K562 (cell line): ENCODE measurements at regions not wholly inside any gene's neighbourhood (a gene's known extent, or its start where the extent isn't known, plus 50 kb on each side); places are given as distances from the start of the nearest gene placed in this dataset.

Experiments
- ATAC-seq: fragments of 200-7000 bp; cut with Tn5 transposase; 3 replicates; pipeline ENCODE4 v1.9.1; 2020; ENCODE audit warnings: moderate library complexity
- BruUV-seq: library from RNA; stranded (reverse); fragments of 400-500 nt; replicated peaks from 2 replicates; lab custom pipeline; 2021; lab: Mats Ljungman, UMichigan
- CTCF ChIA-PET: fragments of 300-600 bp; formaldehyde crosslinking; extraction: SDS; loops from one replicate; lab custom pipeline; 2021; ENCODE audit warnings: low intra/inter-chr PET ratio; lab: Yijun Ruan, JAX
- POLR2A ChIA-PET: fragments of 300-600, 350-650 bp; sonication (Branson Sonifier 250); formaldehyde crosslinking; extraction: SDS; loops from one replicate; lab custom pipeline; 2021; ENCODE audit warnings: antibody characterized with exemption, inconsistent platforms; lab: Yijun Ruan, JAX
- DNase-seq, 4 experiments: peaks; one replicate each; pipeline versions ENCODE4 v3.0.0 to v3.0.0-alpha.2; 2011 to 2018; ENCODE audit warnings: low spot score in 3 of 4, mixed read lengths in 3 of 4; ENCODE audit errors: extremely low read depth in 1 of 4
- FAIRE-seq: peaks from 2 replicates; lab custom pipeline; 2011; peaks lifted over from hg19 to GRCh38; lab: Jason Lieb, UNC
- H2AFZ ChIP-seq: 2 replicates; pipeline ENCODE4 v1.6.0; 2011; ENCODE audit warnings: low read depth, low read length, control low read depth, inconsistent platforms
- H3K27ac ChIP-seq: fragments of 200-600 bp; 3 replicates; pipeline ENCODE4 v1.8.0; 2011; ENCODE audit warnings: low read depth, mild to moderate bottlenecking, control low read depth, inconsistent platforms, low read length, moderate library complexity, mixed read lengths; ENCODE audit errors: extremely low read depth
- H3K27me3 ChIP-seq, 2 experiments: fragments of 300-600 bp in 1 of 2; 2 replicates in 1 of 2; 3 replicates in 1 of 2; pipeline versions ENCODE4 v1.6.0 to v1.8.0; 2011; ENCODE audit warnings: inconsistent platforms in 2 of 2, low read length in 2 of 2, mild to moderate bottlenecking in 1 of 2, mixed read lengths in 1 of 2, moderate library complexity in 1 of 2; ENCODE audit not compliant: control insufficient read depth in 2 of 2, insufficient read depth in 2 of 2
- H3K36me3 ChIP-seq: fragments of 300-600 bp; 3 replicates; pipeline ENCODE4 v1.8.0; 2011; ENCODE audit warnings: mild to moderate bottlenecking, low read length, inconsistent platforms; ENCODE audit not compliant: control insufficient read depth, insufficient read depth
- H3K4me1 ChIP-seq, 2 experiments: fragments of 200-600 bp in 1 of 2; replicated peaks in 1 of 2; 2 replicates in 1 of 2; 3 replicates in 1 of 2; pipeline versions ENCODE4 v1.5.1 to v1.8.0; 2011; ENCODE audit warnings: inconsistent platforms in 2 of 2, low read length in 2 of 2, mild to moderate bottlenecking in 1 of 2, mixed read lengths in 1 of 2, moderate library complexity in 1 of 2; ENCODE audit not compliant: control insufficient read depth in 2 of 2, insufficient read depth in 2 of 2
- H3K4me2 ChIP-seq: 2 replicates; pipeline ENCODE4 v1.6.1; 2011; ENCODE audit warnings: low read length, control low read depth, inconsistent platforms, mixed read lengths; ENCODE audit not compliant: insufficient read depth
- H3K4me3 ChIP-seq: fragments of 200-600 bp; sonication (generic), shearing (Covaris generic); 2 replicates; pipeline ENCODE4 v1.5.1; 2016; ENCODE audit warnings: control low read depth, inconsistent platforms
- H3K79me2 ChIP-seq: fragments of 200-600 bp; 3 replicates; pipeline ENCODE4 v1.8.0; 2011; ENCODE audit warnings: low read length, inconsistent platforms; ENCODE audit not compliant: control insufficient read depth, insufficient read depth
- H3K9ac ChIP-seq, 2 experiments: 2 replicates each; pipeline versions ENCODE4 v1.6.0 to v1.6.1; 2011; ENCODE audit warnings: low read depth in 2 of 2, low read length in 2 of 2, control low read depth in 1 of 2, inconsistent platforms in 1 of 2, mild to moderate bottlenecking in 1 of 2, mixed read lengths in 1 of 2; ENCODE audit not compliant: insufficient read depth in 1 of 2
- H3K9me1 ChIP-seq: one replicate; pipeline ENCODE4 v1.6.0; 2011; ENCODE audit warnings: inconsistent platforms, mild to moderate bottlenecking, low read length, moderate library complexity; ENCODE audit not compliant: control insufficient read depth, insufficient read depth
- H3K9me3 ChIP-seq: replicated peaks from 2 replicates; pipeline ENCODE4 v1.5.1; 2011; ENCODE audit warnings: low read depth, low read length, inconsistent platforms; ENCODE audit not compliant: control insufficient read depth, insufficient read depth
- H4K20me1 ChIP-seq: replicated peaks from 2 replicates; pipeline ENCODE4 v1.6.1; 2011; ENCODE audit warnings: low read length, inconsistent platforms, mixed read lengths; ENCODE audit not compliant: control insufficient read depth, insufficient read depth
- MCM2 ChIP-seq: fragments of 450-650 bp; IDR thresholded peaks from 2 replicates; pipeline ENCODE4 v1.6.1; 2017; ENCODE audit warnings: low read depth, mild to moderate bottlenecking
- PPARD ChIP-seq: fragments of 250-450 bp; sonication (Bioruptor Pico); IDR thresholded peaks from 2 replicates; pipeline ENCODE4 v1.8.0; 2022; ENCODE audit warnings: inconsistent platforms, mild to moderate bottlenecking, moderate library complexity
- ZNF253 ChIP-seq: fragments of 250-450 bp; sonication (Bioruptor Pico); conservative IDR thresholded peaks from 2 replicates; pipeline ENCODE4 v1.6.1; 2021; ENCODE audit warnings: mild to moderate bottlenecking
- ZNF586 ChIP-seq: fragments of 450-650 bp; formaldehyde crosslinking; conservative IDR thresholded peaks from 2 replicates; pipeline ENCODE4 v1.4.0; 2020; ENCODE audit warnings: mild to moderate bottlenecking, moderate library complexity
- WGBS: fragments of 100-300 bp; shearing (Covaris generic); methylation state at CpG from one replicate; pipeline ENCODE4 v1.1.6; 2016; ENCODE audit warnings: low coverage, mixed read lengths; ENCODE audit not compliant: insufficient coverage; ENCODE audit errors: missing lambda C conversion rate; 5-methylcytosine and 5-hydroxymethylcytosine counted together
- in situ Hi-C: fragments of 300-500 bp; cut with MboI; formaldehyde crosslinking; loops from 4 replicates; pipeline ENCODE4 v1.15.0; 2018; ENCODE audit warnings: inconsistent platforms, mixed read lengths
- intact Hi-C: fragments of 100-400 bp; cut with micrococcal nuclease; formaldehyde crosslinking; loops from 2 replicates; pipeline ENCODE4 v1.14.2; 2022
- TF ChIP-seq, protein P1 (sequence below): fragments of 250-450 bp; sonication (Bioruptor Pico); IDR thresholded peaks from 2 replicates; pipeline ENCODE4 v1.4.0; 2020; ENCODE audit warnings: mild to moderate bottlenecking
- TF ChIP-seq, protein P2 (sequence below): sonication (generic); formaldehyde crosslinking; IDR thresholded peaks from 2 replicates; pipeline ENCODE4 v1.8.0; 2022; ENCODE audit warnings: mild to moderate bottlenecking, missing genetic modification reagents

DNA sequence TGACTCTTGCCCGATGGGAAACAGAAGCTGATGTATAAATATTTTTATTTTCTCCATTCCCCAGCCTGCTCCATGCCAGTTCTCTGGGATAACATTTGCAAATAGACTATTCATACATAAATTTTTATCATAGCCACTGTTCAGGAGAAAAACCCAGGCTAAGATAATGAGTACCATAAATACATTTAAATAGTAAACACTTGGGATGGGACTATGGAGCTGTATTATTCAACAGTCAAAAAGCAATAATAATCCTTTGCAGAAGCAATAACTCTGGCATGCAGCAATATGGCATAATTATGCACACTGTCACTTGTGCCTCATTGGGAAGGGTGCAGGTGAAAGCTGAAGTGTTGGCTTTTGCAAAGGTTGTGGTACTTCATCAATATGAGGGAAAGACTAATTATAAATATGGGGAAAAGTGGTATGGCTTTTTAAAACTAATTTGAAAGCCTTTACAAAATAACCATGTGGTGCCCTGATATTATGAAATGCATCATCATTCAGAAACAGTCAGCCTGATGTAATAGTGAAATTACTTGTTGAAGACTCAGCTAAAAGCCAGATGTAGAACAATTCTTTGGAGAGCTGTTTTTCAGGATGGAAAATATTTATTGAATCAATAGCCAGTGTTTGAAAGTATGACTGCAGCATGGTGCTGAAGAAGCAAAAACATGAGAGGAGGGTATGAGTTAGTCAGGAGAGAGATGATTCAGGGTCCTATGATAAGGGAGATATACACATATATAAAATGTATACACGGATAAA lies 2476.7 kb downstream of the PCDH9 start:
- no peak for ATAC-seq
- Histone ChIP-seq H3K9ac (no peak overlapping the region), H3K4me1 (no peaks in the 10 kb centered on the region), H3K4me3 (no peak overlapping the region), H3K4me2 (no peak overlapping the region), H3K36me3 (no peaks in the 10 kb centered on the region), H3K27ac (no peak overlapping the region), H3K9me1 (no peaks in the 10 kb centered on the region), H4K20me1 (no peaks in the 10 kb centered on the region), H3K27me3 (no peaks in the 10 kb centered on the region), H2AFZ (no peak overlapping the region), H3K79me2 (no peaks in the 10 kb centered on the region), H3K9me3 (no peaks in the 10 kb centered on the region)
- ChIA-PET POLR2A (no interaction called here), CTCF (no interaction called here)
- no peak for TF ChIP-seq PPARD (CRISPR knock-in tag)
- no peak for TF ChIP-seq ZNF253
- TF ChIP-seq, protein P1, sequence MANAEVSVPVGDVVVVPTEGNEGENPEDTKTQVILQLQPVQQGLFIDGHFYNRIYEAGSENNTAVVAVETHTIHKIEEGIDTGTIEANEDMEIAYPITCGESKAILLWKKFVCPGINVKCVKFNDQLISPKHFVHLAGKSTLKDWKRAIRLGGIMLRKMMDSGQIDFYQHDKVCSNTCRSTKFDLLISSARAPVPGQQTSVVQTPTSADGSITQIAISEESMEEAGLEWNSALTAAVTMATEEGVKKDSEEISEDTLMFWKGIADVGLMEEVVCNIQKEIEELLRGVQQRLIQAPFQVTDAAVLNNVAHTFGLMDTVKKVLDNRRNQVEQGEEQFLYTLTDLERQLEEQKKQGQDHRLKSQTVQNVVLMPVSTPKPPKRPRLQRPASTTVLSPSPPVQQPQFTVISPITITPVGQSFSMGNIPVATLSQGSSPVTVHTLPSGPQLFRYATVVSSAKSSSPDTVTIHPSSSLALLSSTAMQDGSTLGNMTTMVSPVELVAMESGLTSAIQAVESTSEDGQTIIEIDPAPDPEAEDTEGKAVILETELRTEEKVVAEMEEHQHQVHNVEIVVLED (CRISPR knock-in tag), result no peak
- WGBS, result 0% methylated on average over 2 of the region's 2 CpGs
- FAIRE-seq, result no peak
- intact Hi-C loops, result no loop called here
- in situ Hi-C loops, result no loop called here
- BruUV-seq, result no TSS peak
- DNase-seq, result no peak

DNA sequence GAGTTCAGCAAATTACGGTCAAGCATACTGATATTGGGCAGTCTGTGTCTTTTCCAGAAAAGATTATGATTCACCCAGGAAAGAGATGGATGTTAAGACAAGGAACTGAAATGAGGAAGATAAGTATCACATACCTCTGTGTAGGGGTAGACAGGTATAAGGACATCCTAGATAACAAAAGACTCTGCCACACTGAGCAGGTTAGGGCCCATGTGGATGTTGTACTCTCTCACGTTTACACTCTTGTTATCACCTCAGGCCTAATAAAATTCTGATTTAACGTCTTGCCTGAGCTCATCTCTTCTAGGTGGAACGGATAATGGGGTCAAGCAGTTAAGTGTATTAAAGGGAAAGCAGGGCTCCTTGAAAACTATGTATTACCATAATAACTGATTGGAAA lies 2480.8 kb downstream of the PCDH9 start:
- 2% methylated on average over 4 of the region's 4 CpGs for WGBS
- BruUV-seq, result no TSS peak
- Histone ChIP-seq H4K20me1 (no peaks in the 10 kb centered on the region), H3K9ac (no peak overlapping the region), H2AFZ (no peak overlapping the region), H3K4me1 (no peaks in the 10 kb centered on the region), H3K79me2 (no peaks in the 10 kb centered on the region), H3K27ac (no peak overlapping the region), H3K9me1 (no peaks in the 10 kb centered on the region), H3K36me3 (no peaks in the 10 kb centered on the region), H3K4me2 (no peak overlapping the region), H3K4me3 (no peak overlapping the region), H3K27me3 (no peaks in the 10 kb centered on the region), H3K9me3 (no peaks in the 10 kb centered on the region)
- CTCF ChIA-PET, result no interaction called here
- TF ChIP-seq, protein P2, sequence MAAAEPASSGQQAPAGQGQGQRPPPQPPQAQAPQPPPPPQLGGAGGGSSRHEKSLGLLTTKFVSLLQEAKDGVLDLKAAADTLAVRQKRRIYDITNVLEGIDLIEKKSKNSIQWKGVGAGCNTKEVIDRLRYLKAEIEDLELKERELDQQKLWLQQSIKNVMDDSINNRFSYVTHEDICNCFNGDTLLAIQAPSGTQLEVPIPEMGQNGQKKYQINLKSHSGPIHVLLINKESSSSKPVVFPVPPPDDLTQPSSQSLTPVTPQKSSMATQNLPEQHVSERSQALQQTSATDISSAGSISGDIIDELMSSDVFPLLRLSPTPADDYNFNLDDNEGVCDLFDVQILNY (CRISPR knock-in tag), result no peak
- TF ChIP-seq ZNF586 (no peak), MCM2 (no peak)
- FAIRE-seq, result no peak
- in situ Hi-C loops (no loop called here), intact Hi-C loops (no loop called here)
- POLR2A ChIA-PET, result interaction anchor here (0.7 kb wide), 1 partner anchor 102 kb away, joined by 3 read pairs; no protein-coding TSS in a partner anchor
- ATAC-seq, result no peak
- DNase-seq, result no peak
